ENCODE measurements at regions not wholly inside any gene's neighbourhood (a gene's known extent, or its start where the extent isn't known, plus 50 kb on each side); places are given as distances from the start of the nearest gene placed in this dataset.

GRCh38 chr14:58961045-58961731 lies 227.3 kb upstream of the DAAM1 start:
- H3K4me2 ChIP-seq (ENCODE audit: low read length) = no peak overlapping the region
- H3K27me3 ChIP-seq (ENCODE audit: insufficient read depth, low read length) = no peaks in the 10 kb centered on the region
- ChIA-PET RAD21 (ENCODE audit: low non-redundant PET in 1 of 2, low total read pairs in 2 of 2, uncharacterized antibody in 2 of 2, unreplicated experiment in 2 of 2) (no interaction called here), POLR2A (no interaction called here), CTCF (no interaction called here)
- H3K4me3 ChIP-seq (replicated peaks in 1 of 2; ENCODE audit: low read depth in 1 of 2, low read length in 2 of 2) = no peak overlapping the region
- no peaks in the 10 kb centered on the region for H3K36me3 ChIP-seq (ENCODE audit: control insufficient read depth in 1 of 2, insufficient read depth in 2 of 2, low read length in 2 of 2)
- H3K9ac ChIP-seq (ENCODE audit: low read length) = no peak overlapping the region
- intact Hi-C loops (cut with micrococcal nuclease) = no loop called here
- DNase-seq (ENCODE audit: low read depth, low spot score) = no peak
- no peaks in the 10 kb centered on the region for H3K79me2 ChIP-seq (ENCODE audit: insufficient read depth, low read length)
- no peaks in the 10 kb centered on the region for H3K9me3 ChIP-seq (ENCODE audit: control insufficient read depth in 1 of 2, insufficient read depth in 1 of 2, low read depth in 1 of 2, low read length in 2 of 2)
- H3K9me2 ChIP-seq (ENCODE audit: insufficient read depth) = no peaks in the 10 kb centered on the region
- no peaks in the 10 kb centered on the region for H3K4me1 ChIP-seq (ENCODE audit: control insufficient read depth in 1 of 2, insufficient read depth in 2 of 2, low read length in 2 of 2)
- BruUV-seq (replicated peaks) = no TSS peak
- H2AFZ ChIP-seq (ENCODE audit: low read depth, low read length, poor library complexity, severe bottlenecking) = no peak overlapping the region
- no peak for TF ChIP-seq TCF7L2 (IDR thresholded peaks at IDR 0.05; ENCODE audit: borderline replicate concordance, extremely low read depth, insufficient read depth, insufficient read length)
- TF ChIP-seq ZBTB33 (IDR thresholded peaks at IDR 0.05; ENCODE audit: extremely low read depth, insufficient replicate concordance, low read length) = no peak
- TF ChIP-seq EZH2phosphoT487 (IDR thresholded peaks at IDR 0.05; ENCODE audit: borderline replicate concordance) = no peak
- TF ChIP-seq YY1 (IDR thresholded peaks at IDR 0.05; ENCODE audit: extremely low read depth, insufficient replicate concordance, low read depth, low read length) = no peak
- TF ChIP-seq SP1 (IDR thresholded peaks at IDR 0.05; ENCODE audit: low read depth) = no peak
- TF ChIP-seq RAD21 (IDR thresholded peaks at IDR 0.05; ENCODE audit: low read depth) = no peak
- TF ChIP-seq REST (IDR thresholded peaks at IDR 0.05; ENCODE audit: low read depth) = no peak
- TF ChIP-seq SIN3A (IDR thresholded peaks at IDR 0.05; ENCODE audit: low read depth) = no peak
- TF ChIP-seq EZH2 (IDR thresholded peaks at IDR 0.05) = no peak
- H3K27ac ChIP-seq (ENCODE audit: low read depth, low read length) = no peak overlapping the region
- H4K20me1 ChIP-seq (ENCODE audit: insufficient read depth) = no peaks in the 10 kb centered on the region
- no peak for ATAC-seq
